ENCODE measurements at regions not wholly inside any gene's neighbourhood (a gene's known extent, or its start where the extent isn't known, plus 50 kb on each side); places are given as distances from the start of the nearest gene placed in this dataset.

DNA sequence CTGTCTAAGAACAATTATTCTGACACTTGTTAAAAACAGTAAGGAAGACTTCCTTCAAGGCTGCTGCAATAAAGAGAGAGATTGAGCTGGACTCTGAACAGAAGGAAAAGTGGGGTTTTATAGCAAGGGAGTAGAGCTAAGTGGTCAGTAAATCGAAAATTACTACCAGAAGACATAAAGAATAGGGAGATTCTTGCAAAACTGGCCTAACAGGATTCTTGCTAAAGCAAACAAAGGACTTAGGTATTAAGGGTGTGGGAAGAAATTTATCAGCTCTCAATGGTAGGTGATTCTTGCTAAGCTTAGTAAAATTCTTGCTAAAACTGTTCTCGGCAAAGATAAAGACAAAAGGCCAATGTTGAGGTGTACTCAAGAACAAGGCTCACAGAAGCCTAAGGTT is 300.5 kb downstream of the SLCO4C1 start:
- peak overlapping the region; percentile 11 for H3K27ac ChIP-seq
- TF ChIP-seq, protein P1, sequence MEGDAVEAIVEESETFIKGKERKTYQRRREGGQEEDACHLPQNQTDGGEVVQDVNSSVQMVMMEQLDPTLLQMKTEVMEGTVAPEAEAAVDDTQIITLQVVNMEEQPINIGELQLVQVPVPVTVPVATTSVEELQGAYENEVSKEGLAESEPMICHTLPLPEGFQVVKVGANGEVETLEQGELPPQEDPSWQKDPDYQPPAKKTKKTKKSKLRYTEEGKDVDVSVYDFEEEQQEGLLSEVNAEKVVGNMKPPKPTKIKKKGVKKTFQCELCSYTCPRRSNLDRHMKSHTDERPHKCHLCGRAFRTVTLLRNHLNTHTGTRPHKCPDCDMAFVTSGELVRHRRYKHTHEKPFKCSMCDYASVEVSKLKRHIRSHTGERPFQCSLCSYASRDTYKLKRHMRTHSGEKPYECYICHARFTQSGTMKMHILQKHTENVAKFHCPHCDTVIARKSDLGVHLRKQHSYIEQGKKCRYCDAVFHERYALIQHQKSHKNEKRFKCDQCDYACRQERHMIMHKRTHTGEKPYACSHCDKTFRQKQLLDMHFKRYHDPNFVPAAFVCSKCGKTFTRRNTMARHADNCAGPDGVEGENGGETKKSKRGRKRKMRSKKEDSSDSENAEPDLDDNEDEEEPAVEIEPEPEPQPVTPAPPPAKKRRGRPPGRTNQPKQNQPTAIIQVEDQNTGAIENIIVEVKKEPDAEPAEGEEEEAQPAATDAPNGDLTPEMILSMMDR (conservative IDR thresholded peaks at IDR 0.05) = no peak

GRCh38 chr5:101991486-101991885 is 304.6 kb downstream of the SLCO4C1 start:
- no peak overlapping the region for H3K27ac ChIP-seq
- TF ChIP-seq, protein P1 (conservative IDR thresholded peaks at IDR 0.05) = no peak

DNA sequence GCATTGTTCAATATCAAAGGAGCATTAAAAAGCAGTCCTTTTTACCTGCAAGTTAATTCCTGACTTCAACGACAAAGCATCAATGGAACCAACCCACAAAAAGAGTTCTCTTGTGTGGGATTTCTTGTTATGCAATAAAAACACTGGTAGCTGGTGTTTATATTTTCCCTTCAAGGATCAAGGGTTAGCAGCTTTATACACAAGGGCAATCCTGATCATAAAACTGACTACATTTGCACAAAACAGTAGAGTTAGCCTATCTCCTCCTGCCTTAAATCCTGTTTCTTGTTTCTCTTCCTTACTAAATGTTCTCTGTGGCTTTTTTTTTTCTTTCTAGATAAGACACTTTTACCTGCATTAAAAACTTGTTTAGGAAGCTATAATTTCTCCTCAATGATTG is 306.4 kb downstream of the SLCO4C1 start:
- TF ChIP-seq, protein P1 (conservative IDR thresholded peaks at IDR 0.05) = no peak

GRCh38 chr5:101977729-101978345 is 318.2 kb downstream of the SLCO4C1 start:
- TF ChIP-seq, protein P1 (conservative IDR thresholded peaks at IDR 0.05) = peak; percentile 74
- H3K27ac ChIP-seq = no peak overlapping the region

More for the DNA sequence above, 306.4 kb downstream of the SLCO4C1 start:
- no peak overlapping the region for H3K27ac ChIP-seq

DNA sequence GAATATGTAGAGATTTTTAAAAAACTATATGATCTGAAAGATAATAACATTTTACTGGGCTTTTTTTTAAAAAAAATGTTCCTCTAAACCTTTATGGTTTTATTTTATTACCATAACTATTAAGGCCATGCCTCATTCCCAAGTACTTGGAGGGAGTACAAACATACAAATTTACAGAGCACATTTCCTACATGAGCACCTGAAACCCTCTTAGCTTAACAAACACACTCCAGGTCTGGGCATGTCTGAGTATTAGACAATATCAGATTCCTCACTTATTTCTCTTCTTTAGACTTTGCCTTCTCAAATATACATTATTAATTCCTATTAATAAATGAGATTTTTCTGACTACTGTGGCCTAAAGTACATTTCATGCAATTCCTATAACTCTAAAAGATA is 319.2 kb downstream of the SLCO4C1 start:
- H3K27ac ChIP-seq = no peak overlapping the region
- TF ChIP-seq, protein P1 (conservative IDR thresholded peaks at IDR 0.05) = no peak

- TF ChIP-seq, protein P1 (conservative IDR thresholded peaks at IDR 0.05) = no peak
- no peak overlapping the region for H3K27ac ChIP-seq
Observed at GRCh38 chr5:101969742-101970141, 326.3 kb downstream of the SLCO4C1 start.

DNA sequence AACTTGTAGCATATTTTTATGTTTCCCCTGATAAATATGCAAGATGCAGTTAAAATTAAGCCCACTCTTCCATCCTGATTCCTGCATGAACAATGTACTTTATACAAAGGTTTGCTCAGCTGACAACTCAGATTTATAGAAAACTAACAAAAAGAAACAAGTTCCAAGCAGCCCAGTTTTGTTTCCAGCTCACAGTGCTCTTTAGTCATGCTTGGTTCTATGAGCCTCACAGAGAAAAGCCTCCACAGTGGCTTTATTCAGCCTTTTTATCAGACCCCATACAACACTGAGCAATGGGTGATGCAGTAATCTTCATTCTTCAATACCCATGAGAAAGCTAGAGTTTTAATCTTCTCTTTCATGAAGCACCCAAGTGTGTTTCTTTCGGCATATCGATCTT is 329.6 kb downstream of the SLCO4C1 start:
- TF ChIP-seq, protein P1 (conservative IDR thresholded peaks at IDR 0.05) = no peak
- H3K27ac ChIP-seq = no peak overlapping the region

All from VCaP (cell line).